Cardiac muscle cell (in vitro differentiated cells and primary cell): ENCODE measurements at regions not wholly inside any gene's neighbourhood (a gene's known extent, or its start where the extent isn't known, plus 50 kb on each side); places are given as distances from the start of the nearest gene placed in this dataset.

Experiments used
- DNase-seq, 2 donors: peaks; one replicate each; pipeline versions ENCODE4 v3.0.0 to v3.0.0-alpha.2; 2010 to 2017; ENCODE audit warnings: low read depth in 1 of 2, low spot score in 1 of 2
- H3K27ac ChIP-seq: fragments of 200-600 bp; sonication (generic); 2 replicates; pipeline ENCODE4 v1.5.1; 2016
- H3K27me3 ChIP-seq: fragments of 200-600 bp; sonication (generic); 2 replicates; pipeline ENCODE4 v1.6.0; 2016; ENCODE audit warnings: control low read depth
- H3K36me3 ChIP-seq: fragments of 200-600 bp; sonication (generic); 2 replicates; pipeline ENCODE4 v1.5.1; 2016; ENCODE audit warnings: control low read depth
- H3K4me1 ChIP-seq: fragments of 200-600 bp; sonication (generic); 2 replicates; pipeline ENCODE4 v1.8.1; 2017; ENCODE audit warnings: low read depth, mild to moderate bottlenecking, mixed run types
- H3K4me3 ChIP-seq: fragments of 200-600 bp; sonication (generic); 2 replicates; pipeline ENCODE4 v1.5.1; 2016; ENCODE audit warnings: mild to moderate bottlenecking
- H3K9me3 ChIP-seq: fragments of 200-600 bp; sonication (generic); 2 replicates; pipeline ENCODE4 v1.5.1; 2017; ENCODE audit warnings: low read depth, mild to moderate bottlenecking, control low read depth
- TF ChIP-seq, protein P1 (sequence below): IDR thresholded peaks from 2 replicates; pipeline ENCODE4 v1.5.1; 2012; ENCODE audit warnings: low read depth, mild to moderate bottlenecking, low read length

DNA sequence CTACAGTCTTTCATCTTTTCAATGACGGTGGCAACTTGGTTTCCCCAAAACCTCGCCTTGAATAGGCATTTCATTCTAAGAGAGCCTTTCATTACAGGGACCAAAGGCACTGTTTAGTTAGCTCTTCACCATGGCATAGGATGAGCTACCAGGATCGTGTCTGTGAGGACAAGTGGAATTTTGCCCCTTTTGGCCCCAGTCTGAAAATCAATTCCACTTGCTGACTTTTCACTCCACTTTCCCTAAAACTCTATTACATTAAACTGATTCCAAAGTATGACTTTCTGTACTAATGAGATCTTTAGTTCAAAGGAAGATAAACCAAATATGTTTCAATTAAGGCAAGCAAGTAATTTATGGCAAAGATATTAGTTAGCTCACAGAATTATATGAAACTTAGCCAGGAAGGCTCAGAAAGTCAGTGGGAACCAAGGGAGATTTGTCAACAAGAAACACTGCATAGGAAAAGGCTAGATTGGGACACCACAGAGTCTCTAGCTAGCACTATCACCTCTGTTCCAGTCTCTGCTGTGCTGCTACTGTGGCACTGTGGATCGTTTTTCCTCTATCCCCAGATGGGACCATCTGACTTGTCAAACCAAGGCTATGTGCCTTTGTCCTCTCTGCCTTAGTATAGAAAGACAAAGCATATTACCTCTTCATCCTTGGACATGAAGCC lies 145.6 kb downstream of the SLC7A11 start:
- Histone ChIP-seq H3K9me3 (no peaks in the 10 kb centered on the region), H3K36me3 (no peaks in the 10 kb centered on the region), H3K4me3 (no peak overlapping the region), H3K4me1 (peaks cover 51% of the 10 kb centered on the region), H3K27ac (peak overlapping the region; percentile 76), H3K27me3 (no peaks in the 10 kb centered on the region)
- TF ChIP-seq, protein P1, sequence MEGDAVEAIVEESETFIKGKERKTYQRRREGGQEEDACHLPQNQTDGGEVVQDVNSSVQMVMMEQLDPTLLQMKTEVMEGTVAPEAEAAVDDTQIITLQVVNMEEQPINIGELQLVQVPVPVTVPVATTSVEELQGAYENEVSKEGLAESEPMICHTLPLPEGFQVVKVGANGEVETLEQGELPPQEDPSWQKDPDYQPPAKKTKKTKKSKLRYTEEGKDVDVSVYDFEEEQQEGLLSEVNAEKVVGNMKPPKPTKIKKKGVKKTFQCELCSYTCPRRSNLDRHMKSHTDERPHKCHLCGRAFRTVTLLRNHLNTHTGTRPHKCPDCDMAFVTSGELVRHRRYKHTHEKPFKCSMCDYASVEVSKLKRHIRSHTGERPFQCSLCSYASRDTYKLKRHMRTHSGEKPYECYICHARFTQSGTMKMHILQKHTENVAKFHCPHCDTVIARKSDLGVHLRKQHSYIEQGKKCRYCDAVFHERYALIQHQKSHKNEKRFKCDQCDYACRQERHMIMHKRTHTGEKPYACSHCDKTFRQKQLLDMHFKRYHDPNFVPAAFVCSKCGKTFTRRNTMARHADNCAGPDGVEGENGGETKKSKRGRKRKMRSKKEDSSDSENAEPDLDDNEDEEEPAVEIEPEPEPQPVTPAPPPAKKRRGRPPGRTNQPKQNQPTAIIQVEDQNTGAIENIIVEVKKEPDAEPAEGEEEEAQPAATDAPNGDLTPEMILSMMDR: no peak
- DNase-seq: no peak

DNA sequence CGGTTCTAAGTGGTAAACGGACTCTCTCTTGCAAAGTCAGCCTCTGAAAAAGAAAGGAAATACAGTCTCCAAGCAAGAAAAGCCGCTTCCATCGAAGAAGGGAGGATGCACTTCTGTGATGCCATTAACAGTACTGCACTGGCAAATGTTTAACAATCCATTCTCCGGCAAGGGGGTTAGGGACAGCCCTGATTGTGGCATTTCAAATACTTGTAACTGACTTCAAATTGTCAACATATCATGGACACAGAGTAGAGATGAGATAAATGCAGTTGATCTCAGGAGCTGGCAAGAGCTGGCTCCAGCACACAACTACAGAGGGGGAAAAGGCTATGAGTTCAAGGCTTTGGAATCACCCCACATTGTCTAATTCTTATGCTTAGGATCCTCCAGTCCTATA lies 146.8 kb downstream of the SLC7A11 start:
- TF ChIP-seq, protein P1: no peak
- H3K27me3 ChIP-seq: no peaks in the 10 kb centered on the region
- H3K36me3 ChIP-seq: no peaks in the 10 kb centered on the region
- H3K4me1 ChIP-seq: peaks cover 61% of the 10 kb centered on the region
- peak in 1 of 2 donors; percentile 59 for DNase-seq
- H3K4me3 ChIP-seq: no peak overlapping the region
- H3K9me3 ChIP-seq: no peaks in the 10 kb centered on the region
- H3K27ac ChIP-seq: peak overlapping the region; percentile 33

DNA sequence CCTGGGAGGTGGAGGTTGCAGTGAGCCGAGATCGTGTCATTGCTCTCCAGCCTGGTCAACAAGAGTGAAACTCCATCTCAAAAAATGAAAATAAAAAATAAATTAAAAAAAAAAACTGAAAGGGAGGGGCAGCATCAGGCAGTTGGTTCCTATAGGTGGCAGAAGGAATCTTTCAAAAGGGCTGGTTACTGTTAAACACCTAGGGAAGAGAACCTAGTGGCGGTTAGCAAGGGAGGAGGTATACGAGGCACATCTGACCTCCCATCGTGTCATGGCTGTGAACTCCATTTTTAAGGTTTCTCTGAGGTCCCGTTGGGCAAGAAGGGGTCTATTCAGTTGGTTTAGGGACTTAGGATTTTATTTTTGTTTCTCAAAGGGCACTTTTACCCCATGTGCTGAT lies 150.1 kb downstream of the SLC7A11 start:
- Histone ChIP-seq H3K4me1 (peaks cover 48% of the 10 kb centered on the region), H3K36me3 (no peaks in the 10 kb centered on the region), H3K9me3 (no peaks in the 10 kb centered on the region), H3K27ac (peak overlapping the region; percentile 79), H3K4me3 (no peak overlapping the region), H3K27me3 (no peaks in the 10 kb centered on the region)
- TF ChIP-seq, protein P1: no peak
- DNase-seq: no peak

DNA sequence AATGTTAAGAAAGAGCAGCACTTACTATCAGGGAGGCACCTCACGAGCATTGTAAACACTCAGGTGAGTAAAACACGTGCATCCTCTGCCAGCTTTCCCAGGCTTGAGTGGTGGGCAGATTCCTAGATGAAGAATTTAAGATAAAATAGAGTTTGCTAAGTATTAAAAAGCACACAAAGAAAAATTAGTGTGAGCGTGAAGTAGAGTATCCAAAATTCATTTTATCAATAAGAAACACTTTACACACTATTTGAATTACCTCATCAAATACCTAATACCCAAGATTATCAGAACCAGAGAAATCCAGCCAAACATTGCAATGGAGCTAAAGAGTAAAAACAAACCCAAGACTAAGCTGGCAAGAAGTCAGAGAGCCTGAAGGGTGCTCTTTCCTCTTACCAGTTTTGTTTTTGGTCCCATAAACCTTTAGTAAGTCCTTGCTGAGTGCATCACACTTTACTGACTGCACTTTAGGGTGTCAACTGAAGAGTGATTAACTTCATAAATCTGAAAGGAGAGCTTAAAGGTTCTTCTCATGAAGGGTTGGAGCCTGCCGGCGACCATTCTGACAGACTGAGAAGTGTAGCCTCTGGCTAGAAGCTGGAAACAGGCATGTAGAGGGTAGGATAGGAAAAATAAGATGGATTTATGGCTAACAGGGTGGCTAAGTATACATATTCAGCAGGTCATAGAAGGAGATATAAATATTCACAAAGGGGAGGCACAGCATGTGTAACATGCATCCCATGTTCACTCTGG lies 151.1 kb downstream of the SLC7A11 start:
- H3K9me3 ChIP-seq: no peaks in the 10 kb centered on the region

DNA sequence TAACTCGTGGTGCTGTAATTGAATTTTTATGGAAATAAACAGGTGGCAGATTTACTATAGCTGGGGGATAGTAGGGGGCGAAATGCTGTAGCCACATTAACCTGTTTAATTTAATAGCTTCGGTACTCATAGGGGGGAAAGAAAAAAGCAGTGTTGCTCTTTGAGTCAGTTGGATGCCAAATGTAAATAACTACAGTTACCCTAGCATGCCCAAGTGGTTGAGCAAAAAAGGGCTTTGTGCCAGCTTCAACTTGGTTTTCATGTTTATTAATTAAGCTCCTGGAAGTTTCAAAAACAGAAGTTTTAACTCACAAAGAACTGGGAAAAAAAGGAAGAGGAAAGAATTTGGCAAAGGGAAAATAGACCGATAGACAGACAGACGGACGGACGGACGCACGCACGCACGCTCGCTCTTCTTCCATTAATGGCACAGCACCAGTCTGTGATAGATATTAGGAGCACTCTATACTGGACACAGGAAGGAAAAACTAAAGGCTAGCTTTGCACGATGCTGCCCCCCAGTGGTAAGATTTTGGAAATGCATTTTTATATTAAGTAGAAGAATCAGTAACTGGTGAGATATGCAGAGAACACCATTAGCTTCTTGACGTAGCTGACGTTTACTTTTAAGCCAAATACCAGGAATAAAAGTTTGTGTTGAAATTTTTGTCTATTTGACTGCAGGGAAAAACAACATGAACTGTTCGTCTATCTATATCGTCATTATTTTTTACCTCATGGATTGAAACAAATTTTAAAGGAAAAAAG lies 151.8 kb downstream of the SLC7A11 start:
- Histone ChIP-seq H3K27me3 (no peaks in the 10 kb centered on the region), H3K4me1 (peaks cover 47% of the 10 kb centered on the region), H3K4me3 (no peak overlapping the region), H3K9me3 (no peaks in the 10 kb centered on the region), H3K36me3 (no peaks in the 10 kb centered on the region), H3K27ac (peak overlapping the region; percentile 79)
- TF ChIP-seq, protein P1: peak; percentile 67
- peak; percentile 77 to 88 for DNase-seq

More for the DNA sequence above, 151.1 kb downstream of the SLC7A11 start:
- no peak overlapping the region for H3K4me3 ChIP-seq
- H3K27ac ChIP-seq: peak overlapping the region; percentile 79
- no peaks in the 10 kb centered on the region for H3K27me3 ChIP-seq
- DNase-seq: peak in 1 of 2 donors; percentile 50
- TF ChIP-seq, protein P1: no peak
- no peaks in the 10 kb centered on the region for H3K36me3 ChIP-seq
- H3K4me1 ChIP-seq: peaks cover 52% of the 10 kb centered on the region
